H1 (cell line): ENCODE measurements at regions not wholly inside any gene's neighbourhood (a gene's known extent, or its start where the extent isn't known, plus 50 kb on each side); places are given as distances from the start of the nearest gene placed in this dataset.

ENCODE experiments used
- CTCF ChIP-seq, 3 experiments: IDR thresholded peaks; 1 replicate in 2 of 3; 2 replicates in 1 of 3; pipeline versions ENCODE4 v1.5.1 to v1.6.1; 2011; ENCODE audit warnings: low read length in 3 of 3, mild to moderate bottlenecking in 3 of 3, inconsistent platforms in 2 of 3, low read depth in 1 of 3, moderate library complexity in 1 of 3; ENCODE audit not compliant: insufficient read depth in 1 of 3; ENCODE audit errors: control extremely low read depth in 1 of 3
- POLR2A ChIP-seq, 2 experiments: IDR thresholded peaks; 1 replicate in 1 of 2; 2 replicates in 1 of 2; pipeline ENCODE4 v1.6.1; 2011; ENCODE audit warnings: low read depth in 2 of 2, low read length in 2 of 2, mild to moderate bottlenecking in 2 of 2; ENCODE audit errors: control extremely low read depth in 1 of 2
- POLR2AphosphoS5 ChIP-seq: IDR thresholded peaks from 2 replicates; pipeline ENCODE4 v1.6.1; 2011; ENCODE audit warnings: low read depth, low read length
- RAD21 ChIP-seq, 2 experiments: IDR thresholded peaks in 1 of 2; conservative IDR thresholded peaks in 1 of 2; 2 replicates each; pipeline ENCODE4 v1.6.1; 2011; ENCODE audit warnings: low read depth in 2 of 2, low read length in 2 of 2, improper control_type of control experiment in 1 of 2, inconsistent platforms in 1 of 2, mild to moderate bottlenecking in 1 of 2, moderate library complexity in 1 of 2
- SIX5 ChIP-seq: IDR thresholded peaks from 2 replicates; pipeline ENCODE4 v1.6.1; 2011; ENCODE audit warnings: mild to moderate bottlenecking, low read depth, low read length

- no peak for TF ChIP-seq POLR2A (IDR thresholded peaks at IDR 0.05; ENCODE audit: control extremely low read depth in 1 of 2, low read depth in 2 of 2, low read length in 2 of 2)
- no peak for TF ChIP-seq CTCF (IDR thresholded peaks at IDR 0.05; ENCODE audit: control extremely low read depth in 1 of 3, insufficient read depth in 1 of 3, low read depth in 1 of 3, low read length in 3 of 3)
- TF ChIP-seq POLR2AphosphoS5, result no peak
- TF ChIP-seq SIX5, result no peak
- no peak for TF ChIP-seq RAD21 (IDR thresholded peaks at IDR 0.05 in 1 of 2, conservative IDR thresholded peaks at IDR 0.05 in 1 of 2; ENCODE audit: low read depth in 2 of 2, low read length in 2 of 2)
Observed at GRCh38 chr10:129335942-129336341, 131.1 kb upstream of the MGMT start.
